GM21447 (cell line): ENCODE measurements at regions not wholly inside any gene's neighbourhood (a gene's known extent, or its start where the extent isn't known, plus 50 kb on each side); places are given as distances from the start of the nearest gene placed in this dataset.

ENCODE experiments used
- ATAC-seq: cut with Tn5 transposase; IDR thresholded peaks from one replicate; pipeline ENCODE4 v1.9.1; 2021; ENCODE audit not compliant: unreplicated experiment

DNA sequence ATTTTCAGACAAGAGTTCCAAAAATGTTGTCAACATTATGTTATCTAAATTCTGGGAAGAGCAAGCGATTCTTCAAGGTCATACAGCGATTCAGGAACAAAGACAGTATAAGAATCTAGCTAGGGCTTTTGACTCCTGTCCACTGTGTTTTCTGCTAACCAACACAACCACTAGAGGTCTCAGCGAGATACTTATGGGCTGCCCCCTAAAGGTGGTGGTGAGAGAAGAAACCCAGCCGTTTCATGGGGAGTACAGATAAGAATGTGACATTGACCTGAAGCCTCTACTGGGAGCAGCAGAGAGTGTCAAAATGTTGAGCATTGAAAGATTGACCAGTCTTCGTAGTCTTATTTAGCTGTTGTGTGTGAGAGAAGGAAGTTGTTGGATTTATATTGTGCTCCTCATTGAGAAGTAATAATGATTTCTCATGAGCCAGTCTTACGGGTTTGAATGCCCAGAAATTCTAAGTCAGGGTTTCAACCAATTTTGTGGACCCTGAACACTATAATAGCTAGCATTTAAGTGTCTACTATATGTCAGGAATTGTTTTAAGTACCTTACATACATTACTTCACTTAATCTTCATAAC, 168.3 kb downstream of the SPRY1 start:
- ATAC-seq: peak; percentile 100

DNA sequence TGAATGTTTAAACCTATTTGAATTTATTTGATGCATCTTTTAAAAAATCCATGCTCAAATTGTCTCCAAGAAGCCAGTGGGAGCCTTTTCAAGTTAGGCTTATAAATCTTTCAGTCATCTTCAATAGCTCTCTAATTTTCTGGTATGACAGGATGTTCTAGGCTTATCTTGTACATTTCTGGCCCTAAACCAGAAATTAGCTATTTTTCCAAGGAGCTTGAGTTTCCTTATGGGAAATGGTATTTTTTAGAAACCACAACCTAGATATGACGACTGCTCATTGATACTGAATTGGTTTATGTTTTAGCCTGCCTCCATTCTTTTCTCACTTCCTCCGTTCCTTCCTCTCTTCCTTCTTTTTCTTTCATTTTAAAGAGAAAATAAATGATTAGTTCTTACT, 172.3 kb downstream of the SPRY1 start:
- no peak for ATAC-seq

DNA sequence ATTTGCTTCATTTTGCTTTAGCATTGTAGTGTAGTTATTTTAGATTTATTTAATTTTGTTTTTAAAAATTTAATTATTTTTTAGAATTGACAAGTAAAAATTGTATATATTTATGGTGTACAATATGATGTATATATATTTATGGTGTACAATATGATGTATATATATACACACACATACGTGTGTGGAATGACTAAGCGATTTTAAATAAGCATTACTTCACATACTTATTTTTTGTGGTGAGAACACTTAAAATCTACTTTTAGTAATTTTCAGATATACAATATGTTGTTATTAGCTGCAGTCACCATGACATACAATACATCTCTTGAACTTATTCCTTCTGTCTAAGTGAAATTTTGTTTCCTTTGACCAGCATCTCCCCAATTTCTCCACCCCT, 172.9 kb downstream of the SPRY1 start:
- no peak for ATAC-seq

DNA sequence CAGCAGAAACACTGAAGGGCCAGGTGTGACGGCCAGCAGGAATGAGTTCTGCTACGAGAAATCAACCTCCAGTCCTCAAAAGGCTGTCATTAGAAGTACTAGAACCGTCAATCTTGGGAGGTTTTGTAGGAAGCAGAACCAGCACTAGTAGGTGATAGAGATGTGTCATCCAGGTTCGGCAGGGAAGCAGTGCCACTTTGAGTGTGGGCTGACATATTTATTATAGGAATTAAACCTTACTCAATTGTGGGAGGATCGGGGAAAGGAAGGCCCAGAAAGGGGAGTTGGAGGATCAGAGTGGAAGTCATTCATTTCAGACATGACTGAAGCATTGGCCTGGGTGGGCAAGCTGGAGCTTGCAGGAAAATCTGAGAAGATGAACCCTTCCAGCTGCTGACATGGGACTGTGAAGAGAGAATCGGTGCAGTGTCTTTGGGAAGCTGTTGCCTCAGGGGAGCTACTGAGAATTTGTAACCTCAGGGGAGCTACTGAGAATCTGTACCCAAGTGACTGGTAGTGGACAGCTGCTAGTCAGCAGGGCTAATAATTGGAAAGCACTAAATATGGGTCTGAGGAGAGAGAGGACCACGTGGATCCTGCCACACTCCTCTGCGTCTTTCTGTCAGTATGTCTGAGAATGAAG, 177.4 kb downstream of the SPRY1 start:
- ATAC-seq: no peak

DNA sequence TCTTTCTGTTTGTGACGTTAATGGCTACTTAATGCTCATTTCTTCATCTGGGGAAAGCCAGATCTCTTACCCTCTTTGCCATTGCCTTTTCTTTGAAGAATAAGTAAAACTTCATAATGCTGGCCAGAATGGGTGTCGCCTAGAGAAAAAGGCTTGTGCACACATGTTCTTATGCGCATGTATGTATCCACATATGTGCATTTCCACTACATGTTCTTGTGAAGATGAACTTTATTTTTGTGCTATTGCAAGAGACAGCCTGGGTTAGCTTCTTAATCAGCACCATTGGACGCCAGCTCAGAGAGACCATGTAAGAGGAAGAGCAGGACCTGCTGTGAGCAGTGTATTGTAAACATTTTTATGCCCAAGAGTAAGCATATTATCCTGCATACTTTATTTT, 178.7 kb downstream of the SPRY1 start:
- no peak for ATAC-seq

DNA sequence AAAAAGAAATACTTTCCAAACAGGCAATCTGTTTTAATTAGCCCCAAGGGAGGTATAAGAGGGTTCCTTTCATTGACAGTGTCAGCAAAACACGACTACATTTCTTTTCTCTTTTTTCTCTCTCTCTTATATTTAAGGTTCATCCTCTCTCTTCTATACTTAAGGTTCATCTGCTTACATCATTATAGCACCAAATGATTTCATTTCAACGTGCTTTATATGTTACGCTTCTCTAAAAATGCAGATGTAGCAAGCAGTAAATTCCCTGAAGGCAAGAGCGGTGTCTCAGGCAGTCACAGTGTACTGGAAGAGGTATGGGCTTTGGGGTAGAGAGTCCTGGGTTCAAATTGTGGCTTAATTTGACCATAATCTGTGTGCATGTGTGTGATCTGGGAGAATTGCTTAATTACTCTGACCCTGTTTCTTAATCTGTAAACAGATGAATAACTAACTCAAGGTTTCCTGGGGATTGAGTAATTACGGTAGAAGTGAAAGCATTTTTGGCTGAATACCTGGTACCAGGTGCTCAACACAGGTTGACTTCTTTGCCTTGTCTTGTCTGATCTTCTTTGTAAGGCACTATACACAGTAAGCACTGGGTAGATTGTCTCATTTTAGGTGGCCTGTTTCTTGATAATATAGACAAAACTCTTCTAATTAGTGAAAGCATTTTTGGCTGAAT, 180.8 kb downstream of the SPRY1 start:
- ATAC-seq: no peak

DNA sequence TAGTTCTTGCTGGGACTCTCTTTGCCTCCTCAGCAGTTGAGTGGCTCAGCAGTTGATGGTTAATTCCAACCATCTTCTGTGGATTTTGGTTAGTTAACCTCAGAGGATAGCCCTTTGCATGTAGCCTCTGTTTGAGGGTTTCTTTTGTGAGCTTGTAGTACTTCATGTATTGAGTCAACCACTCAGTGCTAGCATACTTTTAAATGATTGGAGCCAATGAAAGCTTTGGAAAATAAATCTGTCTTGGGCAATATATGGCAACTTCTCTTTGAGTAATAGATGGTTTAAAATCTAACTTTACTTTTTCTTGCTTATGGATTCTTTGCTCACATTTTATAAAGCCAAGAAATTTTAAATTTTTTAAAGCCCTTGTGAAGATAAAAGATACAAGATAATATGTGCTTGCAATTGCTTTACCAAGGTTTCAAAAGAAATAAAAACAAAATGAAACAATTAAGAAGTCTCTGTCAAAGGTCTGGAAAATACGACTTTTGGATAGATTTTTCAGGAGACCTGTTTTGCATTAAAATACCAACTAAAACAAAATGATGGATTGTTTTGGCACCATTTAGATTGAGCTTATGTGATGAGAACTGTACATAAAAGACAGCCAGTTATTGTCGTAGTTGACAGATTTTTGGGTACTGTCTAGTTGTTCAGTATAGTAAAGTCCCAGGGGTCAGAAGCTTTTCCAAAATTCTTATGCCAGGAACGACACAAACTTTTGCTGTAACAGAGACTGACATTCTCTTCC, 181.9 kb downstream of the SPRY1 start:
- no peak for ATAC-seq

DNA sequence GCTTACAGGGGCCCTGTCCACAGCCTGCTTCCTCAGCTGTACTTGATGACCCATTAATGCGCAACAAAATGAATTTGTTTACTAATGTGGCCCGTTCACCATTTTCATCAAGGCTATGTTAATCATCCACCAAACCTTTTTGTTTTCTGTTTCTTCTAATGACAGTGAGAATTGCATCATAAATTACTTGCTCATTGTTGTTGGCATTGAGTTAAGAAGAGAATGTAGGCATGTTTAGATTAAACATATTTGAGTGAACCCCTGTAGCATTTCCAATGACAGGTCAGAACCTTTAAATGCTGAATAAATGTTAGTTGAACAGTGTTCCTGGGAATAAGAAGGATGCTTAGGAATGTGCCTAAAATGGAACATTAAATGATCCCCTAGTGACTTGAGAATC, 183.4 kb downstream of the SPRY1 start:
- no peak for ATAC-seq

DNA sequence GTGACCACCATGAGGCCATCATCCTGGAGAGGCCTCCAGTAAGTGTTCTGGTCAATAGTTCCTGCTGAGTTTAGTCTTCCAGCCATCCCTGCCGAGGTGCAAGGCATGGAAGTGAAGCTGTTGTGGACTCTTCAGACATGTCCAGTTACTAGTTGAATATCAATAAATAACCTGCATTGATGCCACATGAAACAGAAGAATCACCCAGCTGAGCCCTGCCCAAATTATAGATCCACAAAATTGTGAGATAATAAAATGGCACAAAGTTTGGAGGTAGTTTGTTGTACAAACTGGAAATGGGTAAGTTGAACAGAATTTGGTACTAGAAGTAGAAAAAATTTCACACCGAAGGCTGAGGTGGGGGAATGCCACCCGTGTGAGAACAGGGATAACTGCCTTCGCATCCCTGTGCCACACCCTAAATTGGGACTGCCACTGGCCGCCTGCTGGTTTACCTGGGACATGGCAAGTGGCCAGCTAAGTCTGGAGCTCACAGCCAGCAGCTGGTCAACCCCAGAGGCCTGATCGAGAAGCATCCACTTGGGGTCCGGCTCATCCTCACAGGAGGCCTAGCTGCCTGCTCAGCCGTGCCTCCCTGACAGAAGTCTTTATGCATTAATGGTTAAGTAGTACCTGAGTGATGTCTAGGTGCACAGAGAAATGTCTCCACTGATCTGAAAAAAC, 184.5 kb downstream of the SPRY1 start:
- ATAC-seq: no peak

DNA sequence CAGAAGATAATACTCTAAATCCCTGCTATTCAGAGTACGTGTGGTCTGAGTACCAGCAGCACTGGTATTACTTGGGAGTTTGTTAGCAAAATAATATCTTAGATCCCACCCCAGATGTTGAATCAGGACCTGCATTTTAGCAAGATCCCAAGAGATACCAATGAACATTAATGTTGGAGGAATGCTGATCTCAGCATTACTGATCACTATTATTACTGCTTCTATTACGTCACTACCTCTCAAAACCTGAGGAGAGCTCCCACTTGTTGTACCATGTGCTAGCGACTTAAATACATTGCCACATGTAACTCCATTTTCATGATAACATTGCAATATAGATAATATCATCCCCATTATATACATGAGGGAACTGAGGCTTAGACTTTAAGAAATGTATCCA, 185.2 kb downstream of the SPRY1 start:
- ATAC-seq: no peak

DNA sequence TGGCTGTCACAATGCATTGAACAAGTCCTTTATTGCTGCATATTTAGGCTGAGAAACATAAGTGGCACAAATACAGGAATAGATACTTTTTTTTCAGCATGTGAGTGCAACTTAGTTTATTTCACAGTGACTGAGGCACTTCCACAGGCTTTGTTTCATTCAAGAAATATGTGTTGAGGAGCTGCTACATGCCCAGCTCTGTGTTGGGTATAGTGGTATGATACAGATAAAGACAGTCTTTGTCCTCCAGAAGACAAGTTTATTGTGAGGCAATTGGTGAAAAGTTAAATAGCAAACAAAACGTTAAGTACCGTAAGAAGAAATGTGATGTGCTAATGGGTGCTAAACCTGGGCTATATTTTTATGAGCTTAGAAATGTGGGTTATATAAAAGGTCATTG, 186.4 kb downstream of the SPRY1 start:
- no peak for ATAC-seq

DNA sequence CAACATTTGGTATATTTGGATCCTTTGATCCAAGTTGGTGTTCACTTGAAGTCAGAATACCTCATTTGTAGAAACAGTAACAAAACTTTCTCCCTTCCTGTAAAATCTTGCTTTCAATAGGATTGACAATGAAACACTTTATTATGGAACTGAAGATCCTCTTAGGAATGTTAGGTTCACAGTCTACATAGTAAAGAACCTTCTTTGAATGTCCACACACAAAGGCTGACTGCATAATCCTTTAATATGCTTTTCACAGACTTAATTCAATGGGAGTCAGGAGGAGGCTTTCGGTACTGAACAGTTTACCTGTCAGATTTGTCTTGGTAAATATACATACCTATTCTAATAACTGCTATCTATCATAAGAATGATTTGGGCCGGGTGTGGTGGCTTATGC, 188.5 kb downstream of the SPRY1 start:
- no peak for ATAC-seq

DNA sequence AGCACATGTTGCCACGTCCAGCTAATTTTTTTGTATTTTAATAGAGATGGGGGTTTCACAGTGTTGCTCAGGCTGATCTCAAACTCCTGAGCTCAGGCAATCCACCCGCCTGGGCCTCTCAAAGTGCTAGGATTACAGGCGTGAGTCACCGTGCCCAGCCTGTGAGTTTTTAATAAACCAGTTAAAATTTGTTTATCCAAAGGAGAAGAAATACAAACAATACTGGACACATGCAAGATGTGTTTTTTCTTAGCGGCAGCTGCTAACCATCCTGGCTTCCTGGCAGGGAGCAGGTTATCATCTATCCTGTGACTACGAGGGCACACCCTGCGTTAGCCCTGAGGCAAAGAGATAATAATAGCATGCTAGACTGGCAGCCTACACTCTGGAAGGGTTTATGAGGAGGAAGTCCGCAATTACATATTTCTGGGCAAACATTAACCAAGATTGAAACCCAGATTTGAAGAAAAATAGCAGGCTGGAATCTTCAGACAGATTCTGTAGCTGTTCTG, 191.4 kb downstream of the SPRY1 start:
- peak; percentile 16 for ATAC-seq

DNA sequence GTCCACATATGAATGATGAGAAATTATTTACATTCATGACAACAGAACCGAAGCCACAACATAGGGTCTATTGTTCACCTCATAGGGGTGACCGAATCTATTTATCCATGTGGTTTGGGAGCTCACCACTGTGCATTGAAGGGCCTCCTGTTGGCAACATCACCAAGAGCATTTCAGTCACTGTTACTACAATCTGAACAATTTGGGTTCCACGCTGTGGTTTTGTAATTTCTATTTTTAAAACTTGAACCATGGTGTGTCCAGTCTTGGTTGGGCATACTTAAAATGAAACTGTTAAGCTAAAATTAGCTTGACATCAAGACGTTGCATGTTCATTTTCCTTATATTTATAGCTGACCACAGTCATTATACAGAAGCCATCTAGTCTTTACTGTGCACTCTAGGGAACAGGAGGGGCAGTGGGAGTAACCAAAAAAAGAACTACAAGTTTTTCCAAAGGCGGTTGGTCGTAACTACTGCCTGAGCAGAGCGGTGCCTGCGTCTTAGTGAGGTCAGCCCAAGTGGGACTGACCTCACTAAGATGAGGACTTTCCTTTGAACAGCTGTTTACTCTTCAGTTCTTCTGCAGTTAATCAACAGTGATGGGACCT, 192.1 kb downstream of the SPRY1 start:
- ATAC-seq: peak; percentile 89

DNA sequence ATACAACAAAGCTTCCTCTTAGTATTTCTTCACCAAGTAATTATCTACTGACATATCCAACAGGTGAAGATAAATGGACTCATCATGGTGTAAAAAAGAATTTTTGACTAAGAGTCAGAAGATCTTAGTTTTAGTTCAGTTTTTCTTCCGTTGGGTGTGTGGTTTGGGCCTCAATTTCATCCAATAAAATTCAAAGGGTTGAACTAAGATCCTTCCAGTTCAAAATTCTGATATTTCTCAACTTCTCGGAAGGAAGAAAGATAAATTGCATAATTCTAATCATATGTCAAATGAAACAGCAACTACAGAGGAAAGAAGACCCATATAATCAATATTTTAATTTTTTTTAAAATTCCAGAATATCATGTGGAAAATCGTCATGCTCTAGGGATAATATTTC, 192.7 kb downstream of the SPRY1 start:
- no peak for ATAC-seq

DNA sequence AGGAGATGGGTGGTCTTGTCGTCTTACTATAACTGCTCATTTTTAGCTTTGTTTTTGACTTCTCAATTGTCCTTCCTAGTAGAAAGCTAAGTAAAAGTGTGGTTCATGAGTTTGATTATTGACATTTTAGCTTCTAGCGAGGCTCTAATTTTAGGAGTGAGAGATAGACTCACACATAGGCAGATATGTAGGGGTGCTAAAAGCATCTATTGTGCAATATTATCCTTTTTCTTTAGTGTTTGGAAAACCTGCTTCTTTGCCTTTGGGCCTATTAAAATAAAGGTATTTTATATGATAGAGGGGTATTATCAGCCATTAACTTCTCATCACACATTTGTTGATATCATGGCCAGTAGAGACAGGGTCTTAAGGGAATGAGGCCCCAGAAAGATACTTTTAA, 195.3 kb downstream of the SPRY1 start:
- ATAC-seq: no peak

DNA sequence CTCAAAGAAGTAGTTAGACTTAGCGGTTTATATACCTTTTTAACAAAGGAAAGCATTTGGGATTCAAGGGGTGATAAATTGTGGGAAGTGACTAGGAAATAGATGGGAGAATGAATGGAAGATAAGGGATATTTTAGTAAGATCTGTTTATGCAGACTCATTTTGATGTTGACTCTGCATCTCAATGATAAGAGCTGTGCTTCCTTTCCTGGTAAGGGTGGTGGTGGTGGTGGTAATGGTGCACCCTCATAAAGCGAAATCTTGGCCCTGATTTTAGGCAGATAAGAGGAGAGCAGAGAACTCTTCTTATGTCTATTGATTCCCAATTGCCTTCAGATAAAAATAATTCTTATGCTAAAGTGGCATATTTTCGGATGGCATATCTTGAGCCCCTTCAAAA, 197.1 kb downstream of the SPRY1 start:
- no peak for ATAC-seq

DNA sequence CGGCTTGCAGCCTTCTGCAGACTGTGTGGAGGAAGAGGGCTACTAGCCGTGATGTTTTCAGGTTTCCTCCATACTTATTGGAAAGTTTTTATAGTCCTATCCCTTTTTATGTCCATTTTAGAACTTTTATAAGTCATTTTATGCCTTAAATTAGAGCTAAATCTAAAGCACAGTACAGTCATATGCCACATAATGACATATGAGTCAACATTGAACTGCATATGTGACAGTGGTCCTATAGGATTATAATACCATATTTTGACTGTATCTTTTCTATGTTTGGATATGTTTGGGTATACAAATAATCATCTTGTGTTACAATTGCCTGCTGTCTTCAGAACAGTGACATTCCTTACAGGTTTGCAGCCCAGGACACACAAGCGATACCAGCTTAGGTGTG, 200.2 kb downstream of the SPRY1 start:
- no peak for ATAC-seq

DNA sequence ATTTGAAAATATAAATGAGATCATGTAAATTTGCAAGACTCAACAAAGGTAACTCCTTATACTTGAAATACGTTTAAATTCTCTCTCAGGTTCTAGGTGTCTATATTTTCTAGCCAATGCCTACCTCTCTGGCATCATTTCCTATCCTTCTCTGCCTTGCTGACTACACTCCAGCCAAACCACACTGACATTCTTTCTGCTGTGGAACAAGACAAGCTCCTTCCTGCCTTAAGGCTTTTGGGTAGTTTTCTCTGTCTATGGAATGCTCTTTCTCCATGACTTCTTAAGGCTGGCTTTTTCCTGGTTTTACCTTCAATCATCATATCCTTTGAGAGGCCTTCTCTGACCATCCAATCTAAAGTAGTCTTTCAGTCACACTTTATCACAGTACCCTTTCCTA, 201.0 kb downstream of the SPRY1 start:
- ATAC-seq: no peak

DNA sequence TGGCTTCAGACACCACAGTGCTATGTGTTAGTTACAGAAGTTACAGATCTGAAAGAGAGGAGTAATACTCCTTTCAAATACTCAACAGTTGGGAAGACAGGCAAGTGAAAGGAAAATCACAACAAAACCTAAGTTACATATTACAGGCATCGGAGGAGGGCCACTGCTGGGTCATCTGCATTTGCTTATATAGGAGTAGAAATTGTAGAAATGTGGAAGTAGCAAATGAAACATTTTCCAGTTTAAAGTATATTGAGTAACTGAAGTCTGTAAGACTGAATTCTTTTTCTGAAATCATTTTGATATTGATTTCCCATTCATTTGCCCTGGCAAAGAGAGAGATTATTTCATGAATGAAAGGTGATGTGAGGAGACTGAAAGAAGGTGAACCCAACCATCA, 201.7 kb downstream of the SPRY1 start:
- ATAC-seq: no peak
